IPS-15b (cell line): ENCODE measurements at regions not wholly inside any gene's neighbourhood (a gene's known extent, or its start where the extent isn't known, plus 50 kb on each side); places are given as distances from the start of the nearest gene placed in this dataset.

Experiments used
- H3K27me3 ChIP-seq: one replicate; pipeline ENCODE4 v1.6.1; 2013; ENCODE audit warnings: low read length; ENCODE audit not compliant: control insufficient read depth, insufficient read depth
- H3K36me3 ChIP-seq: one replicate; pipeline ENCODE4 v1.6.1; 2013; ENCODE audit warnings: low read length; ENCODE audit not compliant: control insufficient read depth, insufficient read depth
- H3K4me1 ChIP-seq: one replicate; pipeline ENCODE4 v1.6.1; 2013; ENCODE audit warnings: mild to moderate bottlenecking, low read length; ENCODE audit not compliant: control insufficient read depth, insufficient read depth
- H3K4me3 ChIP-seq: one replicate; pipeline ENCODE4 v1.5.1; 2013; ENCODE audit warnings: low read depth, low read length
- H3K9ac ChIP-seq: one replicate; pipeline ENCODE4 v1.6.1; 2013; ENCODE audit warnings: low read depth, mild to moderate bottlenecking, low read length
- H3K9me3 ChIP-seq: one replicate; pipeline ENCODE4 v1.6.1; 2013; ENCODE audit warnings: mild to moderate bottlenecking, low read length; ENCODE audit not compliant: control insufficient read depth, insufficient read depth

DNA sequence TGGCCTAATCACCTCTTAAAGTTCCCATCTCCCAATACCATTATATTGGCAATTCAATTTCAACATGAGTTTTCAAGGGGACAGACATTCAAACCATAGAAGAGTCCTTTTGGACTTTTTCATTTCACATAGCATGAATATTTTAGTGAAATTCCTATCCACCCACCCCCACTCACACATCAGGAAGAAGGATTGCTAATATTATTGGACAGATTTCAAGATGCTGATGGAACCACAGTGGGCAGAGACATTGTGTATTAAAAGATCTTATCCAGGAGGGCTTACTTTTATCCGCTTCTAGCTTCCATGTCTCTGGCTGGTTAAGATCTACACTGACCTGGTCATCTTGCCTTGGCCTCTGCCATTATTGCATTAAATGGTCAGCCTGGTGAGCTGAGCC is 297.4 kb upstream of the ACVR2A start:
- no peak overlapping the region for H3K9ac ChIP-seq
- H3K9me3 ChIP-seq: no peaks in the 10 kb centered on the region
- no peaks in the 10 kb centered on the region for H3K36me3 ChIP-seq
- H3K4me1 ChIP-seq: no peaks in the 10 kb centered on the region
- H3K27me3 ChIP-seq: no peaks in the 10 kb centered on the region
- no peak overlapping the region for H3K4me3 ChIP-seq

DNA sequence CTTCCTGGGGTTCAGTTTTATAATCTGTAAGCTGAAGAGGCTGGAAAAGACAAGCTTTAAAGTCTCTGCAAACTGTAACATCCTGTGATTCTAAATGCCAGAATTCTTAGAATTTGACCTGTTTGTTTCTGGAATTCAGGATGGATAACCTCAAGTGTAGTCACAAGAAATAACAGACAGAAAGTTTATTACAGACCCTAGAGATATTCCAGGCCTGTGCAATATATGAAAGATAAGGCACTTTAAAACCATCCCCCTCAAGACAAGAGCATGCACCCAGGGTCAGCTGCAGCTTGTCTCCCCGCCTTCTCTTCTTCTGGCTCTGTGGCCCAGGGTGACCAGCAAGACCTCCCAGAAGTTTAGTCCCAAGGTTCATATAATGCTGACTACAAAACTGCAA is 298.7 kb upstream of the ACVR2A start:
- H3K4me3 ChIP-seq: no peak overlapping the region
- H3K9me3 ChIP-seq: no peaks in the 10 kb centered on the region
- H3K27me3 ChIP-seq: no peaks in the 10 kb centered on the region
- no peak overlapping the region for H3K9ac ChIP-seq
- no peaks in the 10 kb centered on the region for H3K4me1 ChIP-seq
- H3K36me3 ChIP-seq: no peaks in the 10 kb centered on the region

DNA sequence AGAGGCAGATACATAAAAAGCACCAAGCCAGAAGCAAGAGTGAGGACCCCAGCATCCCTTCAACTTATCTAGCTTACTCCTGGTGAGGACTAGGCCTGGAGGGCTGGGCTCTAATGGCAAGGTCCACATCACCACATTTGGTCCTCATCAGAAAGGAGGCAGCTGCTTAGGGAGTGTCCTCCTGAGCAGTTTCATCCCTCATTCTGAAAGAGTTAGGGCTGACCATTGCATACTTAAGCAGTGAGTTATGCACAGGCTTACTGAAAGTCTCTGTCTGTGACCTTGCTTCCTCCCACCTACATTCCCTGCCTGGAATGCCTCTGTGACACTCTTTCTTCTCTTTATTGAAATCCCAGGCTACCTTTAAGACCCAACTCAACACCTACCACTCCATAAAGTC is 301.8 kb upstream of the ACVR2A start:
- Histone ChIP-seq H3K4me3 (no peak overlapping the region), H3K9me3 (no peaks in the 10 kb centered on the region), H3K36me3 (no peaks in the 10 kb centered on the region), H3K27me3 (no peaks in the 10 kb centered on the region), H3K4me1 (no peaks in the 10 kb centered on the region), H3K9ac (no peak overlapping the region)

DNA sequence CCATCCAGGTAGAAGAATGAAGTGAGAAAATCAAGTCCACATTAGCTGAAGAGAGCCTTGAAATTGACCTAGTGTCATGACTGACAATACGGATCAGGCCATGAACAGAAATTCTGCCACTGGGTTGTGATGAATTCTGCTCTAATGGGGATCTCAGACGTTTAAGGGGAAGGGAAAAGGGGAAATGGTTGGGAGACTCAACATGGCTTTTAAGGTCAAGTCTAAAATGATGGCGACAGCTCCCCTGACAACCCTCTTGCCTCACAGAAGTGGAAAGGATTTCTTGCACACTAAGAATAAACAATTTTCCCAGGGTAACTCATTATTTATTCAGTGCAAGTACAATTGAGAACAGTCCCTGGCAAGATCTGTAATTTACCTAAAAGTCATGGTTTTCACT is 302.5 kb upstream of the ACVR2A start:
- H3K27me3 ChIP-seq: no peaks in the 10 kb centered on the region
- no peaks in the 10 kb centered on the region for H3K36me3 ChIP-seq
- H3K9me3 ChIP-seq: no peaks in the 10 kb centered on the region
- no peak overlapping the region for H3K4me3 ChIP-seq
- no peak overlapping the region for H3K9ac ChIP-seq
- H3K4me1 ChIP-seq: no peaks in the 10 kb centered on the region

DNA sequence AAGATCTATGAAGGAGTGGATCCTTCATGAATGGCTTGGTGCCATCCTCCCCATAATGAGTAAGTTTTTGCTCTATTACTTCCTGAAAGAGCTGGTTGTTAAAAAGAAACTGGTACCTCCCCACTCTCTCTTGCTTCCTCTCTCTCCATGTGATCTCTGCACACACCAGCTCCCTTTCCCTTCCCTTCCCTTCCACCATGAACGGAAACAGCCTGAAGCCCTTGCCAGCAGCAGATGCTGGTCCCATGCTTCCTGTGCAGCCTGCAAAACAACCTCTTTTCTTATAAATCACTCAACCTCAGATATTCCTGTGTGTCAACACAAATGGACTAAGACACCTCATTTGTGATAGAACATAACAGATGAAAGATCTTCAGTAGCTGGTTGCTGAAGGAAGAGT is 303.5 kb upstream of the ACVR2A start:
- Histone ChIP-seq H3K27me3 (no peaks in the 10 kb centered on the region), H3K9me3 (no peaks in the 10 kb centered on the region), H3K4me1 (no peaks in the 10 kb centered on the region)

DNA sequence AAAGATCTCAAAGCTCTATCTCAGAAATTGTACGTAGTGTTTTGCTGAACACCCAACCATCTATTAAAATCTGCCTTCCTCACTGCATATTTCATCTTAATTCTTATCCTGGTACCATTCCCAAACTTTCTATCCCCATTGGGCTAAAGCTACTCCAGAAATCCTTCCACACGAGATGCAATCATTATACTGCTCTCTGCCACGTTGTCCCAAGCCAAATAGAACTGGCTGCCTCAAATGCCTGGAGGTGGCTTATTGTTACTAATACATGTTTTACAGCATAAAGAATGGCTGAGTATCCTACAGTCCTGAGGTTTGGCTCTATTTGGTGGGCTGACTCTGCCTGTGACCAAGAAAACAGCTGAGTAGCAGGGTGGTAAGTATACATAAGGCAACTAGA is 306.0 kb upstream of the ACVR2A start:
- no peaks in the 10 kb centered on the region for H3K27me3 ChIP-seq
- H3K4me3 ChIP-seq: no peak overlapping the region
- H3K36me3 ChIP-seq: no peaks in the 10 kb centered on the region
- no peaks in the 10 kb centered on the region for H3K9me3 ChIP-seq
- no peak overlapping the region for H3K9ac ChIP-seq
- no peaks in the 10 kb centered on the region for H3K4me1 ChIP-seq

More for the DNA sequence above, 303.5 kb upstream of the ACVR2A start:
- H3K4me3 ChIP-seq: no peak overlapping the region
- H3K36me3 ChIP-seq: no peaks in the 10 kb centered on the region
- no peak overlapping the region for H3K9ac ChIP-seq

DNA sequence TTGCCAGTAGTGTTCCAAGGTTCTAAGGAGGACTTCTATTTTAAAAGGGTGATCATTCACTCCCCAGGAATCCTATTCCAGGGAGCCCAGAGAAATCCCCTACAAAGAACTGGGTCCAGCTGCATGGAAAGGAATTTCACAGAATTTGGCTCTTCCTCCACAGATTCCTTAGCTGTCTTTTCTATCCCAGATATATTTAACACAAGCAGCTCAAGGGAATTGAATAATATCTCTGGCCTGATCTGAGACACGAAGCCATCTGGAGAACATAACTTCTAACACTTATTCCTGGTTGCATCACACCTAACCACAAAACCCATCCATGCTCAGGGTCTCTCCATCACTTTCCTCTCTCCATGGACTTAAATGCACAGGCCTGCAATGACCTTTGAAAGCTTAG is 306.7 kb upstream of the ACVR2A start:
- Histone ChIP-seq H3K27me3 (no peaks in the 10 kb centered on the region), H3K4me1 (no peaks in the 10 kb centered on the region), H3K9ac (no peak overlapping the region), H3K9me3 (no peaks in the 10 kb centered on the region), H3K36me3 (no peaks in the 10 kb centered on the region), H3K4me3 (no peak overlapping the region)

DNA sequence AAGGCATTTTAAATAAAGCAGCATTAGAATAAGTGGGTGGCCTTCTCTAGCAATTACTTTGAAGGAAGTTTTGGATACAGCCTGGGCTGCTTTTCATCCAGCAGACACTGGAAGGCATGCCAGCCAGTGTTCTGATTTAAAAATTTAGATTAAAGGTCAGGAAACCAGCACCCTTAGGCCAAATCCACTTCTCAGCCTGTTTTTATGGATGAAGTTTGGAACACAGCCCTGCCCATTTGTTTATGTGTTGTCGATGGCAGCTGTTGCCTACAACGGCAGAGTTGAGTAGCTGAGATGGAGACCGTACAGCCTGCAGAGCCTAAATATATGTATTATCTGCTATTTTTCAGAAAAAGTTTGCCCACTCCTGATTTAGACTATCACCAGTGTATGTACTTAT is 313.6 kb upstream of the ACVR2A start:
- Histone ChIP-seq H3K9me3 (no peaks in the 10 kb centered on the region), H3K4me1 (no peaks in the 10 kb centered on the region), H3K36me3 (no peaks in the 10 kb centered on the region), H3K4me3 (no peak overlapping the region), H3K9ac (no peak overlapping the region), H3K27me3 (no peaks in the 10 kb centered on the region)

DNA sequence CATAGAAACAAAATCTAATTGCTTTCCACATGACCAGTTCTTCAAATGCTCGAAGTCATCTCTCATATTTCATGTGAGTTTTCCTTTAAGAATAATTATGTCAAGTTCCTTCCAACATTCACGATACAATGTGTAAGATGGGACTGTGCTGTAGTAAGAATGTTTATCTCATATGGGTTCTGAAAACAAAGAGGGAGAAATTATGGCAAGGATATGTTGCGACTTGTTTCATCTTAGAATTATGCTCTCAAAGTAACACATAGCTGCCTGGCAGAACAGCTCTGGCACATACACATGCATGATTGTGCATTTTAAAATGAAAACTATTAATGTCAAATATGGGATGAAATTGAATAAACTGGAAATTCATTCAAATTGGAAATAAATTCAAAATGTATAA is 314.8 kb upstream of the ACVR2A start:
- Histone ChIP-seq H3K9me3 (no peaks in the 10 kb centered on the region), H3K4me1 (no peaks in the 10 kb centered on the region), H3K4me3 (no peak overlapping the region), H3K36me3 (no peaks in the 10 kb centered on the region), H3K27me3 (no peaks in the 10 kb centered on the region), H3K9ac (no peak overlapping the region)

DNA sequence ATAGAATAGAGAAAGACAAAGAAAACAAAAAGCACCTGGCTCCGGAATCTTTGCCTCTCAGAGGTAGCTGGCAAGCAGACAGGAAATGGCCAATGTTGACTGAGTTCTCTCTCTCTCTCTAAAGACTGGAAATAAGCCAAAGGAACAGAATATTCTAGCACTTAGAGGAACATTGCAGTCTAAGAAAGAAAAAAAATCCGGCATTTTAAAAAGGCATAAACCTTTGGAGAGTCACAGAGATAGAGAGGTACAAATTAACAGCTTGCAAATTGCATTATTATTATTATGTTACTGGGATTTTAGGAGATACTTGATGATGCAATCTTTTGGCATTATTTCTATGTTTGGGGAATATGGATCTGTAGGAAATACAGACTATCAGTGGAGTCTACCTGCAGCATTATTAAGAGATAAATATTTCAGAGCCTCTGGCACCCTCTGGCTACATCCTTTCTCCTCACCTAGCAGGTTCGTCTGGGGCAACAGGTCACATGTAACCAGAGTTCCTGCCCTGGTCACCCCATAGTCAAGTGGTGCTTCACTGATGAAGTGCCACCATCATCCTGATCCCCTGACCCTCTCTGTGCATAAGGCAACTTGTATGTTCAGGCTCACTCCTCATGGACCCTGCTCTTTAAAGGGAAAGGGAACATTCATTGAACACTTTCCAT is 318.9 kb upstream of the ACVR2A start:
- Histone ChIP-seq H3K9me3 (no peaks in the 10 kb centered on the region), H3K4me3 (no peak overlapping the region), H3K27me3 (no peaks in the 10 kb centered on the region), H3K9ac (no peak overlapping the region), H3K36me3 (no peaks in the 10 kb centered on the region), H3K4me1 (no peaks in the 10 kb centered on the region)

DNA sequence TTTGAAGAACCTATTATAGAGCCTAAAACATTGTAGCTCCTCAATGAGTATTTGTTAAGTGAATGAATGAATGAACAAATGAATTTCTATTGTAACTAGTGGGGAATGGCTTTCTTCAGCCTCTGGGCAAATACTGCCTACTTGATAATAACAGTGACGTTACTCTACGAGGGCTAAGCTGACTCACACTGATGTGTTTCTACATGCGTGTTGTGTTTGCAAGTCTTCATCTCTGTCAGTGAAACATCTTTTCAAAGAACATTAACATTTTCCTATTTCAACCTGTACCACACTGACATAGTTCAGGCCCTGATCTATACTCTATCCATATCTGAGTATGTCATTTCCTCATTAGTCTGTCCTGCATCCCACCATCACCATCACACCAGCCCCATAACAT is 319.9 kb upstream of the ACVR2A start:
- H3K4me3 ChIP-seq: no peak overlapping the region
- no peak overlapping the region for H3K9ac ChIP-seq
- no peaks in the 10 kb centered on the region for H3K27me3 ChIP-seq
- H3K4me1 ChIP-seq: no peaks in the 10 kb centered on the region
- no peaks in the 10 kb centered on the region for H3K36me3 ChIP-seq
- no peaks in the 10 kb centered on the region for H3K9me3 ChIP-seq

DNA sequence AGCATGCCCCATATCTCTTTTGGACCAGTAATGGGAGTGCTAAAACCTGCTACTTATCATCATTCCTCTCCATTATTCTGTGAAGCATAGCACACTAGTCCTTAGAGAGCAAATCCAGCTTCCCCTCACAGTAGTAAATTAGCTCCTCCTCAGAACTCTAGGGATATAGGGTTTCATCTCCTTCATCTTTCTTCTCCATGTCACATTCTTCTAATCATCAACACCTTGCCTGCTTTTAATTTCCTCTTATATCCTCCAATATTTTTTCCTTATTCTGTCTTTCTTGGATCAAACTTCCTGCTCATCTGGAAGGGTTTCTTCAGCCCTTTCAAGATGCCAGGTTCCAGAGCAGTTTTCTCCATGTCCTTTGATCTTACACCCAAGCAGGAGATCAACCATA is 321.4 kb upstream of the ACVR2A start:
- no peaks in the 10 kb centered on the region for H3K4me1 ChIP-seq
- H3K27me3 ChIP-seq: no peaks in the 10 kb centered on the region
- H3K4me3 ChIP-seq: no peak overlapping the region
- no peaks in the 10 kb centered on the region for H3K36me3 ChIP-seq
- no peaks in the 10 kb centered on the region for H3K9me3 ChIP-seq
- H3K9ac ChIP-seq: no peak overlapping the region
